NOMO-1 treated with dmso at 0.1 percent for 144 hours (cell line): ENCODE measurements at regions not wholly inside any gene's neighbourhood (a gene's known extent, or its start where the extent isn't known, plus 50 kb on each side); places are given as distances from the start of the nearest gene placed in this dataset.
"Not testable (repeated sequence)": the region's sequence is repeated elsewhere in the genome, so short reads cannot be mapped to it uniquely, and the experiment has no call there.

Experiments used
- DNase-seq: peaks from one replicate; lab custom pipeline; 2025; ENCODE audit not compliant: unreplicated experiment; lab: John Stamatoyannopoulos, UW

DNA sequence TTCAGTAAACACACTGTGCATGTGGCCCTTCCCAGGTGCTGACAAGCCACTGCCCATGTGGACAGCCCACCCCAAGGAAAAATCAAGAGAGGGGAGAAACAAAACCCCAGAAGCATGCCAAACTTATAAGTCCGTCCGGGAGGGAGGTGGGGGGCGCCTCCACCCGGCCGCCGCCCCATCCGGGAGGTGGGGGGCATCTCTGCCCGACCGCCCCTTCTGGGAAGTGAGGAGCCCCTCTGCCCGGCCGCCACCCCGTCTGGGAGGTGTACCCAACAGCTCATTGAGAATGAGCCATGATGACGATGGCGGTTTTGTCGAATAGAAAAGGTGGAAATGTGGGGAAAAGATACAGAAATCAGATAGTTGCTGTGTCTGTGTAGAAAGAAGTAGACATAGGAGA, 53.8 kb upstream of the C2CD4B start:
- DNase-seq, result no peak

DNA sequence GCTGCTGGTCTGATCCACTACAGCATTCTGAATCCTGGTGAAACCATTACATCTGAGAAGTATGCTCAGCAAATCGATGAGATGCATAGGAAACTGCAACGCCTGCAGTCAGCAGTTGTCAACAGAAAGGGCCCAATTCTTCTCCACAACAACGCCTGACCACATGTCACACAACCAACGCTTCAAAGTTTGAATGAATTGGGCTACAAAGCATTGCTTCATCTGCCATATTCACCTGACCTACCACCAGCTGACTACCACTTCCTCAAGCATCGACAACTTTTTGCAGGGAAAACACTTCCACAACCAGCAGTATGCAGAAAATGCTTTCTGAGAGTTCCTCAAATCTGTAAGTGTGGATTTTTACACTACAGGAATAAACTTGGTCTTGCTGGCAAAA, 54.7 kb upstream of the C2CD4B start:
- DNase-seq, result no peak

DNA sequence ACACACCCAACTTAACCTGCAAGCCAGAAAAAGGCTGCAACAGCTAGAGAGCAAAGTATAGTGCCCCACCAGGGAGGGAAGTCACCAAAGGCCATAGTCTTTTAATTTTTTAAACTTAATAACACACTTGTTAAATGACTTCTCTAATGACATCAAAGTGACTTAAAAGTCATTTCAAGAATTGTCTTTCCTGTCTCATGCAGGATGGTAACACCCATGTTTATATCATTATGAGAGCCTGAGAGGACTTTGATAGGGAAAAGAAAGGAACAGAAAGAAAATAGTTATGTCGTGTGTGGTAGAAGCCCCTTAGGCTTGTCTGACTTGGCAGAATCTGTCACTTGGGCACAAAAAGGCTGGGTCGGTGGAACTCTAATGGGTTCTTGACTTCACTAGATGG, 57.9 kb upstream of the C2CD4B start:
- no peak for DNase-seq

DNA sequence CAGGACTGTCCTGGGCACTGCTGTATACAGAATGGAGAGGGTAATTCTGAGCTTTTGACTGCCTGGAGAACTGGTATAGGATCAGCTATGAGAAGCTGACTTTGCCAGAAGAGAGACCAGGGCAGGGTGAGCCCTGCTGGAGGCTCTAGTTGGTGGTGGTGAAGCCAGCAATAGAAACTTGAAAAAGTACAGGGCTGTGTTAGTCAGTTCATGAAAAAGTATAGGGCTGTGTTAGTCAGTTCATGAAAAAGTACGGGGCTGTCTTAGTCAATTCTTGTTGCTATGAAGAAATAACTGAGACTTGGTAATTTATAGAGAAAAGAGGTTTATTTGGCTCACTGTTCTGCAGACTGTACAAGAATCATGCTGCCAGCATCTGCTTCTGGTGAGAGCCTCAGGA, 63.5 kb upstream of the C2CD4B start:
- DNase-seq, result no peak

DNA sequence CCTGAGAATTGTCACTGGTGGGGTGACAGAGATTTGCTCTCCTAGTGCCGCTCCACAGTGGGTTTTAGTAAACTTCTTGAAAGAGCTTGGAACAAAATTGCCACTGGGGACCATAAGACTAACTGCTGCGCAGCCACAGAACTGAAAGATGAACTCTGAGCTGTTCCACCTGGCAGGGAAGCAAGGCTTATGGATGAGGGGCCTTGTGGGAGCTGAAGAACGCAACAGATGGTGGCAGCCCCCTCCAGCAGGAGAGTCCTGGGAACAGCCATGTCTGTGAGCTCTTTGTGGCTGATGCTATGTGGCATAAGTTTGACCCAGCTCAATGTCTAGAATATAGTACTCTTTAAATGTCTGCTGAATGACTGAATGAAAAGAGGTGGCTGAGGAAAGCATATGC, 66.8 kb upstream of the C2CD4B start:
- DNase-seq, result no peak

DNA sequence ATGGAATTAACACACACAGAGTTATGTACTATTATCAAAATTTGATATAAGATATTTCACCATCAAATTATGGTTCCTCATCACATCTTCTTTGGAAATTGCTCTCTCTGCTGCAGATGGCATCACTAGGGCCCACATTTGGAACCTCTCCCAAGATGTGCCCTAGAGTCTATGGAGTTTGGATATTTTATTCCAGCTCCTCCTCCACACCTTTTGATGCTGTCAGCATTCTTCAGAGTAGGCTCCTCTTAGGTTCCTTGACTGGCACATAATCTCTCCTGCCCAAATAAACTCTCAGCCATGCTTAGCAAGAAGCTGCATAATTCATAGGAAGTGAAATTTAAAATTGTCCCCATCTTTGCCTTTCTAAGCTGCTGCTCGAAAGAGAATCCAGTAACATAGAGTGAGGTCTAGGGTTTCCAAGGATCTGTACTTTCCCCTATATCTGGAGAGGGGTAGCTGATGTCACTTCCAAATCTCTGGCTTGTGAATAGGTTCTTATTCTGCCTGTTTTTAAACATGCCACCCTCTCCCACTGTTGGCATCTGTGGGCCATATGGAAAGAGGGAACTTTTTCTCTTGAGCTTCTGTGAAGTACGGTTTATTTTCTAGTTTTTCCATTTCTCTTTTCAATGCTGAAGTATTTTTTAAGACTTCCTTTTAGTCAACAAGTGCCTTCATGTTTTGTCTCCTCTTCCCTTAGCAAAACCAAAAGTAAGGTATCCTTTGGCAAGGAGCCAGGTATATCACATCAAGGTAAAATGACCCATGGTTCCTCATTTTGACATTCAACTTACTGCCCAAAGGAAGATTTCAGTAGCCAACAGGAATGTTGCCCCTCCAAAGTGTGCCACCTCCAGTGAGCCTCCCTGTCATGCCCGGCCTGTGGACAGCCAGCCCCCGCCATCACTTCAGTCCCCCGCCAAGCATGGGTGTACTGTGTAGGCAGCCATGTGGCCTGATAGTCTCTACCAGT, 75.3 kb upstream of the C2CD4B start:
- no peak for DNase-seq

DNA sequence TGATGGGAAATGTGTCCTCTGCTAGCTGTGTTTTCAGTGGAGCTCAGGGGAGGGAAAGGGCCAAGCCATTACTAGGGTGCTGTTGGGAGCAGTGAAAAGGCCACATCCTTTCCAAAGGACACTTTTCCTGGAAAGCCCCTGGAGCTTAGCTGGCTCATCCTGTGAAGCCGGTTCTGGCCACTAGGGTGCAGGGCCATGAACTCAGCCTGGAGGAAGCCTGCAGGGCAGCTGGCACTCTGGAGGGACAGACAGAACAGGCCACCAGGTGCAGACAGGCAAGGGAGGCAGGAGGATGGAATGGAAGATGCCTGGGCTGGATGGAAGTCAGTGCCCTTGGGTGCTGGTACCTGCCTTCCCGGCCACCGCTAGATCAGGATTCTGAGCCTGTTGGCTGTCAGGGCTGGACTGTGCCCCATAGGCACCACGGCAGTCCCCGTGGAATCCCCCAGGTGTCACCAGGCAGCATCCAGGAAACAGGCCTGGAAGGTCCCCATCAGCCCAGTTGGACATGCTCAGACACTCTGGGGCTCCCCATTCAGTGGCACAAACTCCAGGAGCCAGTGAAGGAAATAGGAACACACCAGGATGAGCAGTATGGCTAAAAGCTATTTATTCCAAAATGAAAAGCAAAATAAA, 76.2 kb upstream of the C2CD4B start:
- DNase-seq, result no peak

DNA sequence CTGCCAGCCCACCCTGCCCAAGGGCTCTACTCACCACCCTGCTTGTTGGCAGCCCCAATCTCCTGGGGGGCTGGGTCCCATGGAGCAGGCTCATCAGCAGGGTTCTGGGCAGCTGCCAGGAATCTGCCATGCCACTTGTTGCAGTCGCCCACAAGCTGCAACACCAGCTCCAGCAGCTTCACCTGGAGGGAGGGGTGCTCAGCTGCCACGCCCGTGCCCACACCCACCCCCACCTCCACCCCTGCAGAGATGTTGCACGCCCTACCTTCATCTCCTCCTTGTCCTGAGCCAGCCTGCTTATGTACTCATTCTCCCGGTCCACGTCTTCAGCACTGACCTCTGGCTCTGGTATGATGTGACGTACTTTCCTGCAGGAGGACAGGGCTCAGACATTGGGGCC, 77.9 kb upstream of the C2CD4B start:
- no peak for DNase-seq

DNA sequence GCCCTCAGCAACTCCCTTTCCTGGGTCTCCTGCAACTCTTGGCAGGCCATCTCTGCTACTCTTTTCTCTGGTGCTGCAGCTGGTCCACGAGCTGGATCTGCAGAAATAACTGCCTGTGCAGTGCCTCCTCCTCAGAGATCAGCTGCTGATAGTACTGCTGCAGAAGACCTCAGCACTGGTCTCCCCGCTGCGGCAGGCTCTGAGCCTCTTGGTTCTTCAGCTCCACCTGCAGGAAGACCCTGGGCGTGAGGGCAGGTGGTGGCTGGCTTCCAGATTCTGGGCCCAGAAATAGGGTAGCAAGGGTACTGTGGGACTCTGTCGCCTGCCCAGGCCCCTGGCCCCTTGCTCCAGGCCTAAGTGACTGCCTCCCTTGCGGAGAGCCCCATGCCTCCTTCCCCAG, 79.7 kb upstream of the C2CD4B start:
- no peak for DNase-seq

DNA sequence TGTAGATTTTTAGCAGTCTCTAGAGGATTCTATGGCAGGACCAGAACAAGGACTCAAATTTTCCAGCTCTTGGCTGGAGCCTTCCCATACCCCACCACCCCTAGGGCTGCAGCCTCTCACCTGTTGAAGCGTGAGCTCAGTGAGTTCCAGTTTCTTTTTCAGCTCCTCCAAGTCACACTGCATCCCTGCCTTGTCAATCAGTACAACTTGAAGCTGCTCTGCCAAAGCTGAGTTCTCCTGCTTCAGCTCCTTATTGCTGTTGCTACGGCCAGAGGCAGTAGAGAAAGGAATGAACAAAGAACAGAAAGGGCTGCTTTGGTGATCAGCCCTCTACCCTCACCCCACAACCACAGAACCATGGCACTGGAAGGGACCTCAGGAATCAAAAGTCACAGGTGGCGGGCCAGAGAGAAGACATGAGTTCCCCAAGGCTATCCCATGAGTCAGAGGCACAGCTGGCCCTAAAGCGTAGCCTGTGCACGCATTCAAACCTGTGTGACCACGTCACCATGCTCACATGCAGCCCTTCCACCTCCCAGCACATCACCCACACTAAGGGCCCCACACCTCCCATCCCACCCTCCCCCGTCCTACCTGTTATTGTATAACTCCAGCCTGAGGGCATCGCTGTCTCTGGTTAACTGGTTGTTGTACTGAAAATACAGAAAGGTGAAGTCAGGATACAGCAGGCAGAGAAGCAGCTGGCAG, 83.3 kb upstream of the C2CD4B start:
- DNase-seq, result no peak

DNA sequence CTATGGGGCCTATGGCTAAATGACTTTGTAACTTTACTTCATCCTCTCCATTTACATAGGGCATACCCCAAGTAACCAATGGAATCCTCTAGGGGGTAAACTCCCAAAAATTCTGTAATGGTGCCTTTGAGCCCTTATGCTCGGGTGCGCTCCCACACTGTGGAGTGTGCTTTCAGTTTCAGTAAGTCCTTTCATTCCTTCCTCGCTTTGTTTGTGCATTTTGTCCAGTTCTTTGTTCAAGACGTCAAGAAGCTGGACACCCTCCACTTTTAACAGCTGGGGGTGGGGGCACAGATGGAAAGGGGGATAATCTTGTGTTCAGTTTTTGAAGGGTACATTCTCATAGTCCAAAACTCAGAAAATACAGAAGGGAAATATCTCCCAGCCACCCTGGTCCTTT, 84.4 kb upstream of the C2CD4B start:
- DNase-seq, result no peak

DNA sequence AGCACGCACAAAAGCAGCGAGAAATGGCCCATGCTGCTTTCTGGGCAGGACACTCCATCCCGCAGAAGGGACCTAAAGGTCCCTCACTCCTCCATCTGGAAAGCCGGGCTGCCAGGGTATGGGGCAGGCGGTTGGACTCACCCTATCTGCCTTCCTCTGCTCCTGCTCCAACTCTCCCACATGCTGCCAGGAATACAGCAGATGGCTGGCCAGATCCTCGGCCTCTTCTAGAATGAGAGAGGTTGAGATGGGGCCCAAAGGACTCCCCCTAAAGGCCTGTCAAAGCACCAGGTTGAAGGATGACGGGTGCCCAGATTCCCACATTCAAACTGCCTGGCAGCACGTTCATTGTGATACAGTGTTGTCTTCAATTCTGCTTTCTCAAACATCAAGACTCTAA, 85.1 kb upstream of the C2CD4B start:
- no peak for DNase-seq

DNA sequence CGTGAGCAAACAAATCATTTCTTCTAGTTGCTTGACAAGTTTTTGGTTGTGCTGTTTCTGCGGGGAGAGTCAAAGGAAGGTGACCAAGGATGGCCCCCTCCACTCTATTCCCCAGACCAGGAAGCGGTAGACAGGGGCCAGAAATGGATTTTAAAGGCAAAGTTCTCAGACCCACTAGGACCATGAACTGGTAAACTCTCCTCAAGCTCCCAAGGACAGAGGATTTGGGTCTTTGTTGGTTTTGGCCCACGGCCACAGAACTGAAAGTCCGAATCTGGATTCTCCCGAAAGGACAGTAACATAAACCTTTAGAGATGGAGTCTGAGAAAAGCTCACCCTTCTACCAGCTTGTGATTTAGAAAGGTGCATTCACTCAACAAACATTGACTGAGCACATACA, 85.9 kb upstream of the C2CD4B start:
- DNase-seq, result no peak

DNA sequence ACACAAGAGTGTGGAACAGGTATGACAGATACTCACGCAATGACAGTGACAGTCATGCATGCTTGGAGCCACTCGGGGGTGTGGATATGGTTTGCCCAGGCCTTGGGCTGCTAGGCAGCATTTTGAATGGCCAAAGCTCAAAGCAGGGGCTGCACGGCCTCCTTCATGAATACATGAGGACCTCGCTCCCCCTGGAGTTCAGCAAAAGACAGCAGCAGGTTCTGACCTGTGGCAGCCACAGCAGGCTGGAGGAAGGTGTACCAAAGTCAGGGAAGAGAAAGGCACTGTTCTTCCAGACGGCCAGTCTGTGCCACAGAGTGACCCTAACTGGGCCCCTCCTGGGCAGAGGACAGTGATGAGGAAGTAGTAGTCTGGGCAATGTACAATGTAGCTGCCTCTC, 88.2 kb upstream of the C2CD4B start:
- no peak for DNase-seq

DNA sequence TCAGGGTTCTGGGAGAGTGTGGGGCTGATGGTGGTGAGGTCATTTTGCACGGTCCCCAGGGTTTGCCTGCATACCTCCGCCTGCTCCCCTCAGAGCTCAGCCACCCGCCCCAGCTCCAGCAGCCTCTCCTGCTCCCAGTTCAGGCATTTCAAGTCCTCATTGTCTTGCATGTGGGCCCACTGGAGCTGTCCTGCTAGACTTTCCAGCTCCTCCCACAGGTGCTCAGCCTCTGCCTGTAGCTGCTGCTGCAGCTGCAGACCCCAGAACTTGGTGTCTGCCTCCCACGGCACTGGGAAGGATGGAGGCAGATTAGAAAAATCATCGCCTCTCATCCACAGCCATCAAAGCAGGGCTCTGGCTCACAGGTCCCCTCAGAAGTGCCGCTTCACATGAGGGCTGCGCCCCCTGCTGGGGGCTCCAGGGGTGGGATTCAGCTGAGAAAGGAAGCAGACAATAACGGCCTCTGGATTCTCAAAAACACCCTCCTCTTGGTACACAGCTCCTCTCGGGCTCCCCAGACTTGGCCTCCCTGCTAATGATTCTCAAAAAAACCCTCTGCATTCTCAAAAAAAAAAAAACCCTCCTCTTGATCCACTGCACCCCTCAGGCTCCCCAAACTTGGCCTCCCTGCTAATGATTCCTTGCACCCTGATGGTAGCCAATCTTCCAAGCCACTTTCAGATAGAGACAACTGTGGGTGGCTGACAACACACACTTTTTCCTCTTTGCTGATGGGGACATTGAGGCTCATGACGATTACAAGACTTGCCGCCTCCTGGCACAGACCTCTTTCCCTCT, 89.3 kb upstream of the C2CD4B start:
- DNase-seq, result no peak

DNA sequence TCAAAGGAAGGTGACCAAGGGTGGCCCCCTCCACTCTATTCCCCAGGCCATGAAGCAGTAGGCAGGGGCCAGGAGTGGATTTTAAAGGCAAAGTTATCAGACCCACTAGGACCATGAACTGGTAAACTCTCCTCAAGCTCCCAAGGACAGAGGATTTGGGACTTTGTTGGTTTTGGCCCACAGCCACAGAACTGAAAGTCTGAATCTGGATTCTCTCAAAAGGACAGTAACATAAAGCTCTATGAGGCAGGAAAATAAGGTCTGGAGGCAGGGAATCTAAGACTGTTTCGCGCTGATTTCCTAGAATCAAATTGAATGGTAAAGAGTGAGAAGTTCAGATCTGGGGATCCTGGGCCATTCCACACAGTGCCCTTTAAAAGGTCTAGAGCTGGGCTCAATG, 91.3 kb upstream of the C2CD4B start:
- DNase-seq, result not testable (repeated sequence)

DNA sequence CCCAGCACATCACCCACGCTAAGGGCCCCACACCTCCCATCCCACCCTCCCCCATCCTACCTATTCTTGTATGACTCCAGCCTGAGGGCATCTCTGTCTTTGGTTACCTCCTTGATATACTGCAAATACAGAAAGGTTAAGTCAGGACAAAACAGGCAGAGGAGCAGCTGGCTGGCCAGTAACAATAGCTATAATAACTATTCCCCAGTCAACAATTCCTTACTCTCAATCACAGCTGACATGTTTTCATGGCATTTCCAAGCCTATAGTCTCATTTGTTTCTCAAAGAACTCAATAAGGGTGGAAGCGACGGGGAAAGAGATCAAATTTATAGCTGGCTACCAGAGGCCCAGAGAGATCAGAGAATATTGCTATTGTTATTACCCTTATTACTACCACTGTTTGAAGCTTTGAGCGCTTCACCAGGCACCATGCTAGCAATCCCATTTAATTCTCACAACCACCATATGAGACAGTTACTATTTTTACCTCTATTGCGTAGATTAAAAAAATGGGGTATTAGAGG, 93.0 kb upstream of the C2CD4B start:
- no peak for DNase-seq

DNA sequence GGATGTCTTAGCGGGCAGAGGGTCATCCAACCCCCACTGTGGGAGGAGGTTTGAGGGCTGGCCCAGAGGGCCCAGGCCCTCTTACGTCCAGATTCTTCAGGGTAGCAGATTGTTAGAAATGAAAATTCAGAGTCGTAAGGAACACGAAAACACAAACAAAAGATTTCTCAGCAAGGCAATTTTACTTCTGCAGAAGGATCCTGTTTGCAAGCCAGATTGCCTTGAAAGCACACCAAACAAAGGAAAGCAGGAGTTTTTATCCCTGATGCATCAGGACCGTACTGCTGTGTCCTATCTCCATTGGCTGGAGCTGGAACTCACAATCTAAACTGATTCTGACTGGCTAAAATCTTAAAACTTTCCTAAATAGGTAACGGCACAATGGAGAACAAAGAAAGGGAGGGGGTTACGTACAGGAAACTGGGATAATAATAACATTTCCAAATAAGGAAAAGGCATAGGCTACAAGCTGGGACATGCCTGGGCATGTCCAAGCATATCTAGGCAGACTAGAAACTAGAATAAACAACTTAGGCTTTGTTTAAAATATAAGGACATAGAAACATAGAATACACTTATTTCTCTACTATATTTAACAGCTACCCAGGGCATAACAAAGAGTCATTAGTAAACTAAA, 97.3 kb upstream of the C2CD4B start:
- DNase-seq, result no peak

DNA sequence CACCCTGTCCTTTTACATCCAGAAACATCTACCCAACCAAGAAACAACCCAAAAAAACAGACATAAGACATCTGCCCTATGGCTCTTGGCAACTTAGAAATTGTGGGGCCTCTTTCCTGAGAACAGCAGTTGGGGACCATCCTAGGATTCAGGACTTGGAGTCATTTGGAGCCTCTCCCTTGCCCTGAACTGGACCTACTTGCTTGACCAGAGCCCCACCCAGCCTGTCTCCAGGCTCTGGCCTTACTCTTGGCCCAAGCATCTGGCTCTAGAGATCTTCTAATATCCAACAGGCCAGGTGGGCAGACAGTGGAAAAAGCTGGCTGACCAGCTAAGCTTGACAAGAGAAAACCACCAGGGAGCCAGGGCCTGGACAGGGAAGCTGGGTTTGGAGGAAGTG, 99.1 kb upstream of the C2CD4B start:
- DNase-seq, result no peak

DNA sequence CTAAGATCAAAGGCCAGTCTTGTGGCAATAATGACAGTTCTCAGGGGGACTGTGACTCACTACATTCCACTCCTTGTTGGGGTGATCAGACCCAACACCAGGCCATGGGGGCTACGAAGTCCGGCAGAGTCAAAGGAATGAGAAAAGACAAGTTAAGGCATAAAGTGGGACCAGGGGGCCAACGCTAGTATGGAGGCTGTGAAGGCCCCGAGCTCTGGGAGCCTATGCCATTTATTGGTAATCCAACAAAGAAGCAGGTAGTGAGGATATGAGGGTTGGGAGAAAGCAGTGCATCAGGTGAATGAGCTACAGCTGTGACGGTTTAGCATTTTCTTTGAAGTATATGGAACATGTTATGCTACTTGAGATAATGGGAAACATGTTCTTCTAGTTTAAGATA, 104.4 kb upstream of the C2CD4B start:
- DNase-seq, result no peak
